H1 (cell line): ENCODE measurements at regions not wholly inside any gene's neighbourhood (a gene's known extent, or its start where the extent isn't known, plus 50 kb on each side); places are given as distances from the start of the nearest gene placed in this dataset.

Experiments used
- CTCF ChIA-PET: fragments of 300-600 bp; sonication (Branson Sonifier 250); formaldehyde crosslinking; loops from one replicate; lab custom pipeline; 2021; ENCODE audit not compliant: partially characterized antibody; lab: Charles Lee
- POLR2A ChIA-PET: fragments of 300-600 bp; sonication (Branson Sonifier 250); formaldehyde crosslinking; loops from one replicate; lab custom pipeline; 2021; ENCODE audit warnings: inconsistent platforms; ENCODE audit not compliant: partially characterized antibody; lab: Charles Lee
- DNase-seq, 2 experiments: peaks; one replicate each; pipeline versions ENCODE4 v3.0.0 to v3.0.0-alpha.2; 2010 to 2022; ENCODE audit warnings: low spot score in 2 of 2, low read depth in 1 of 2, mixed read lengths in 1 of 2
- FAIRE-seq: peaks from 2 replicates; lab custom pipeline; 2011; peaks lifted over from hg19 to GRCh38; lab: Jason Lieb, UNC
- H2AFZ ChIP-seq: 2 replicates; pipeline ENCODE4 v1.8.1; 2012; ENCODE audit warnings: low read length, inconsistent platforms
- H2AK5ac ChIP-seq: 2 replicates; pipeline ENCODE4 v1.6.1; 2013; ENCODE audit warnings: low read depth, low read length
- H2BK120ac ChIP-seq: replicated peaks from 2 replicates; pipeline ENCODE3; 2013; ENCODE audit warnings: low read depth, low read length, inconsistent platforms
- H2BK12ac ChIP-seq: 2 replicates; pipeline ENCODE4 v1.6.1; 2013; ENCODE audit warnings: low read depth, low read length
- H2BK15ac ChIP-seq: 2 replicates; pipeline ENCODE4 v1.6.1; 2013; ENCODE audit warnings: low read length
- H2BK20ac ChIP-seq: 2 replicates; pipeline ENCODE4 v1.6.1; 2013; ENCODE audit warnings: low read length
- H2BK5ac ChIP-seq: 2 replicates; pipeline ENCODE4 v1.6.1; 2013; ENCODE audit warnings: low read depth, low read length
- H3K14ac ChIP-seq: 2 replicates; pipeline ENCODE4 v1.6.1; 2013; ENCODE audit warnings: inconsistent platforms; ENCODE audit not compliant: insufficient read length
- H3K18ac ChIP-seq: 2 replicates; pipeline ENCODE4 v1.6.1; 2013; ENCODE audit warnings: low read length; ENCODE audit errors: extremely low read depth
- H3K23ac ChIP-seq: 2 replicates; pipeline ENCODE4 v1.6.1; 2013; ENCODE audit warnings: inconsistent platforms; ENCODE audit not compliant: insufficient read length
- H3K23me2 ChIP-seq: 2 replicates; pipeline ENCODE4 v1.6.1; 2013; ENCODE audit warnings: low read depth, low read length
- H3K27ac ChIP-seq: 2 replicates; pipeline ENCODE4 v1.6.1; 2011; ENCODE audit warnings: low read depth, low read length, inconsistent platforms
- H3K27me3 ChIP-seq, 4 experiments: replicated peaks in 1 of 4; 1 replicate in 1 of 4; 2 replicates in 3 of 4; pipeline versions ENCODE4 v1.6.1 to v1.8.1; 2011 to 2013; ENCODE audit warnings: low read length in 3 of 4, mild to moderate bottlenecking in 3 of 4, inconsistent platforms in 2 of 4, mixed read lengths in 2 of 4, moderate library complexity in 1 of 4; ENCODE audit not compliant: control insufficient read depth in 3 of 4, insufficient read depth in 3 of 4; ENCODE audit errors: extremely low read depth in 1 of 4
- H3K36me3 ChIP-seq, 4 experiments: 2 replicates each; pipeline versions ENCODE4 v1.6.1 to v1.8.1; 2011 to 2013; ENCODE audit warnings: mild to moderate bottlenecking in 4 of 4, low read length in 3 of 4, moderate library complexity in 2 of 4, control low read depth in 1 of 4, inconsistent platforms in 1 of 4; ENCODE audit not compliant: insufficient read depth in 4 of 4, control insufficient read depth in 2 of 4
- H3K4ac ChIP-seq: replicated peaks from 2 replicates; pipeline ENCODE3; 2013; ENCODE audit warnings: low read length, low read depth, mixed read lengths, inconsistent platforms; ENCODE audit not compliant: insufficient read length
- H3K4me1 ChIP-seq, 4 experiments: replicated peaks in 1 of 4; 1 replicate in 1 of 4; 2 replicates in 3 of 4; pipeline versions ENCODE4 v1.6.1 to v1.8.1; 2011 to 2013; ENCODE audit warnings: low read length in 3 of 4, inconsistent platforms in 2 of 4, mixed read lengths in 1 of 4; ENCODE audit not compliant: insufficient read depth in 4 of 4, control insufficient read depth in 3 of 4
- H3K4me2 ChIP-seq, 2 experiments: 2 replicates each; pipeline versions ENCODE4 v1.6.1 to v1.8.1; 2011 to 2013; ENCODE audit warnings: low read depth in 2 of 2, low read length in 2 of 2, control low read depth in 1 of 2, inconsistent platforms in 1 of 2, mild to moderate bottlenecking in 1 of 2; ENCODE audit not compliant: insufficient read depth in 1 of 2
- H3K4me3 ChIP-seq, 4 experiments: fragments of 200-600, 300-600 bp in 1 of 4; sonication (generic), shearing (Covaris generic), sonication (Bioruptor Twin) in 1 of 4; 2 replicates each; pipeline versions ENCODE4 v1.5.1 to v1.8.1; 2011 to 2016; ENCODE audit warnings: low read length in 4 of 4, low read depth in 3 of 4, control low read depth in 2 of 4, inconsistent platforms in 2 of 4, mild to moderate bottlenecking in 2 of 4, mixed read lengths in 1 of 4, moderate library complexity in 1 of 4; ENCODE audit not compliant: insufficient read depth in 2 of 4; ENCODE audit errors: extremely low read depth in 1 of 4
- H3K56ac ChIP-seq: replicated peaks from 2 replicates; pipeline ENCODE3; 2013; ENCODE audit warnings: low read depth, mild to moderate bottlenecking, mixed read lengths, low read length, inconsistent platforms; ENCODE audit not compliant: insufficient read length
- H3K79me1 ChIP-seq: 2 replicates; pipeline ENCODE4 v1.6.1; 2013; ENCODE audit warnings: low read depth, low read length, control low read depth
- H3K79me2 ChIP-seq, 2 experiments: 2 replicates each; pipeline versions ENCODE4 v1.6.1 to v1.8.1; 2012 to 2013; ENCODE audit warnings: low read length in 2 of 2, mild to moderate bottlenecking in 2 of 2, inconsistent platforms in 1 of 2; ENCODE audit not compliant: insufficient read depth in 2 of 2, control insufficient read depth in 1 of 2
- H3K9ac ChIP-seq, 4 experiments: replicated peaks in 1 of 4; 1 replicate in 1 of 4; 2 replicates in 3 of 4; pipeline versions ENCODE4 v1.6.1 to v1.8.1; 2011 to 2013; ENCODE audit warnings: low read depth in 3 of 4, low read length in 3 of 4, control low read depth in 2 of 4, mild to moderate bottlenecking in 2 of 4, moderate library complexity in 2 of 4, inconsistent platforms in 1 of 4; ENCODE audit errors: extremely low read depth in 1 of 4
- H3K9me3 ChIP-seq, 2 experiments: 2 replicates each; pipeline versions ENCODE4 v1.6.1 to v1.8.1; 2012 to 2013; ENCODE audit warnings: mild to moderate bottlenecking in 2 of 2, moderate library complexity in 2 of 2, control low read depth in 1 of 2, inconsistent platforms in 1 of 2, low read depth in 1 of 2, low read length in 1 of 2, mixed read lengths in 1 of 2; ENCODE audit not compliant: insufficient read depth in 2 of 2
- H4K20me1 ChIP-seq, 2 experiments: replicated peaks in 1 of 2; 2 replicates each; pipeline versions ENCODE3 to v1.8.1; 2011 to 2013; ENCODE audit warnings: inconsistent platforms in 2 of 2, low read length in 2 of 2, mild to moderate bottlenecking in 1 of 2; ENCODE audit not compliant: insufficient read depth in 2 of 2, control insufficient read depth in 1 of 2
- H4K5ac ChIP-seq: 2 replicates; pipeline ENCODE4 v1.6.1; 2013; ENCODE audit warnings: low read length, low read depth, mixed read lengths, inconsistent platforms; ENCODE audit not compliant: insufficient read length
- H4K8ac ChIP-seq: 2 replicates; pipeline ENCODE4 v1.8.0; 2013; ENCODE audit warnings: mild to moderate bottlenecking, moderate library complexity, low read length, inconsistent platforms; ENCODE audit not compliant: insufficient read depth; ENCODE audit errors: extremely low read depth
- H4K91ac ChIP-seq: replicated peaks from 2 replicates; pipeline ENCODE3; 2013; ENCODE audit warnings: low read length, mixed read lengths, inconsistent platforms; ENCODE audit not compliant: insufficient read length
- CBX5 ChIP-seq: fragments of 300-800, 300-1000 bp; sonication (generic); IDR thresholded peaks from 2 replicates; pipeline ENCODE4 v1.7.1; 2016; ENCODE audit warnings: antibody characterized with exemption, low read length, low read depth
- CBX8 ChIP-seq: fragments of 300-800, 300-1000 bp; sonication (generic); IDR thresholded peaks from 2 replicates; pipeline ENCODE4 v1.7.1; 2016; ENCODE audit warnings: low read depth, low read length, borderline replicate concordance
- FOSL1 ChIP-seq: IDR thresholded peaks from 2 replicates; pipeline ENCODE4 v1.6.1; 2011; ENCODE audit warnings: mild to moderate bottlenecking, low read depth, low read length, moderate library complexity; ENCODE audit not compliant: insufficient read depth
- HDAC2 ChIP-seq, 2 experiments: fragments of 300-600 bp in 1 of 2; sonication (generic) in 1 of 2; IDR thresholded peaks; 2 replicates each; pipeline ENCODE4 v1.6.1; 2011 to 2012; ENCODE audit warnings: low read depth in 2 of 2, low read length in 2 of 2, mild to moderate bottlenecking in 2 of 2, moderate library complexity in 2 of 2, borderline replicate concordance in 1 of 2, inconsistent platforms in 1 of 2
- KDM1A ChIP-seq: fragments of 200-600, 300-600 bp; sonication (generic); IDR thresholded peaks from 2 replicates; pipeline ENCODE4 v1.7.1; 2016; ENCODE audit warnings: mild to moderate bottlenecking, low read length, borderline replicate concordance
- KDM5A ChIP-seq: fragments of 200-600 bp; IDR thresholded peaks from 2 replicates; pipeline ENCODE4 v1.7.1; 2012; ENCODE audit warnings: mild to moderate bottlenecking, low read length, inconsistent platforms, mixed read lengths
- POLR2A ChIP-seq, 2 experiments: IDR thresholded peaks; 1 replicate in 1 of 2; 2 replicates in 1 of 2; pipeline ENCODE4 v1.6.1; 2011; ENCODE audit warnings: low read depth in 2 of 2, low read length in 2 of 2, mild to moderate bottlenecking in 2 of 2; ENCODE audit errors: control extremely low read depth in 1 of 2
- RAD21 ChIP-seq, 2 experiments: IDR thresholded peaks in 1 of 2; conservative IDR thresholded peaks in 1 of 2; 2 replicates each; pipeline ENCODE4 v1.6.1; 2011; ENCODE audit warnings: low read depth in 2 of 2, low read length in 2 of 2, improper control_type of control experiment in 1 of 2, inconsistent platforms in 1 of 2, mild to moderate bottlenecking in 1 of 2, moderate library complexity in 1 of 2
- RNF2 ChIP-seq: fragments of 200-900, 300-1000 bp; sonication (generic); IDR thresholded peaks from 2 replicates; pipeline ENCODE4 v1.7.1; 2016; ENCODE audit warnings: borderline replicate concordance, low read depth, mild to moderate bottlenecking, antibody characterized with exemption, low read length; ENCODE audit not compliant: poor library complexity, severe bottlenecking; ENCODE audit errors: missing control alignments
- SP1 ChIP-seq: IDR thresholded peaks from 2 replicates; pipeline ENCODE4 v1.6.1; 2011; ENCODE audit warnings: low read depth, low read length
- TAF1 ChIP-seq: IDR thresholded peaks from 2 replicates; pipeline ENCODE4 v1.6.1; 2011; ENCODE audit warnings: mild to moderate bottlenecking, low read depth, low read length
- ZNF274 ChIP-seq: IDR thresholded peaks from 2 replicates; pipeline ENCODE4 v1.7.0; 2012; ENCODE audit warnings: low read length, borderline replicate concordance; ENCODE audit errors: extremely low read depth
- WGBS, 2 experiments: shearing (Covaris generic) in 1 of 2; methylation state at CpG; one replicate each; pipeline versions ENCODE4 v1.1.6 to v1.1.7; 2013 to 2015; ENCODE audit warnings: low lambda C conversion rate in 2 of 2, mixed read lengths in 2 of 2, inconsistent platforms in 1 of 2, low coverage in 1 of 2, missing lambda C conversion rate in 1 of 2; ENCODE audit not compliant: insufficient replicate concordance in 2 of 2, insufficient coverage in 1 of 2, insufficient read length in 1 of 2; ENCODE audit errors: extremely low coverage in 1 of 2, missing lambda C conversion rate in 1 of 2; 5-methylcytosine and 5-hydroxymethylcytosine counted together

- Histone ChIP-seq H2BK20ac (no peak overlapping the region), H3K4me2 (no peak overlapping the region), H2BK12ac (no peak overlapping the region), H3K18ac (no peak overlapping the region), H3K36me3 (no peaks in the 10 kb centered on the region), H3K4me1 (no peaks in the 10 kb centered on the region), H3K23ac (no peak overlapping the region), H3K27me3 (no peaks in the 10 kb centered on the region), H4K20me1 (no peaks in the 10 kb centered on the region), H3K4me3 (no peak overlapping the region), H3K23me2 (no peaks in the 10 kb centered on the region; the same call in 1 of the 2 replicates), H4K8ac (no peak overlapping the region), H3K27ac (no peak overlapping the region), H2BK15ac (no peak overlapping the region), H3K9me3 (no peaks in the 10 kb centered on the region), H3K56ac (no peak overlapping the region), H2AFZ (no peak overlapping the region), H2BK5ac (no peak overlapping the region), H3K9ac (no peak overlapping the region), H2AK5ac (no peak overlapping the region), H3K79me2 (no peaks in the 10 kb centered on the region), H4K91ac (no peak overlapping the region), H3K79me1 (no peaks in the 10 kb centered on the region), H3K4ac (no peak overlapping the region), H4K5ac (no peak overlapping the region), H3K14ac (no peak overlapping the region), H2BK120ac (no peak overlapping the region)
- ChIA-PET CTCF (interaction anchor here (1.0 to 8.7 kb wide), 4 partner anchors 30 to 179 kb away, joined by 3 to 64 read pairs (median 6); no protein-coding TSS in a partner anchor), POLR2A (no interaction called here)
- TF ChIP-seq HDAC2 (IDR thresholded peaks at IDR 0.05; ENCODE audit: borderline replicate concordance in 1 of 2, low read depth in 2 of 2, low read length in 2 of 2) (no peak), POLR2A (IDR thresholded peaks at IDR 0.05; ENCODE audit: control extremely low read depth in 1 of 2, low read depth in 2 of 2, low read length in 2 of 2) (no peak), CBX5 (no peak), SP1 (no peak), RNF2 (no peak), CBX8 (no peak), KDM5A (no peak), ZNF274 (no peak), KDM1A (no peak), TAF1 (no peak), FOSL1 (no peak), RAD21 (IDR thresholded peaks at IDR 0.05 in 1 of 2, conservative IDR thresholded peaks at IDR 0.05 in 1 of 2; ENCODE audit: low read depth in 2 of 2, low read length in 2 of 2) (no peak)
- no peak for DNase-seq
- no peak for FAIRE-seq
- 89% methylated on average over 4 of the region's 4 CpGs; no CpG with 5 or more reads in 1 of the 2 experiments for WGBS, 2 experiments
These were observed 140.0 kb upstream of the PKDCC start for GRCh38 chr2:41907771-41908207.
